ENCODE measurements at regions not wholly inside any gene's neighbourhood (a gene's known extent, or its start where the extent isn't known, plus 50 kb on each side); places are given as distances from the start of the nearest gene placed in this dataset.

DNA sequence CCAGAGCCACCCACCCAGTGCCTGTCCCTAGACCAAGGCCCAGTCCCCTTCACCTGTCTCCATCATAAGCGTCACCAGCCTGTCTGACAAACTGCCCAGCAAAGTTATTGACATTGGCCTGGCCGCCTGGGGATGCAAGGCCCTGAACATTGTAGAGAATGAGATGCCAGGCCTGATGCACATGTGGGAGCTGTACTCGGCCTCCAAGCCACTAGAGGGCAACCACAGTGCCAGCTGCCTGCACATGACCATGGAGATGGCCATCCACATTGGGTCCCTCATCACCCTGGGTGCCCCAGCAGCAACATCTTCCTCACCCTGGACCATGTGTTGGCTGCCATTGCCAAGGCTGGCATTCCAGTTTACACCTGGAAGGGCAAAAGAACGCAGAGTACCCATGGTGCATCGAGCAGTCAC lies 63.7 kb upstream of the ANTXRL start:
- TF ChIP-seq, protein P1, sequence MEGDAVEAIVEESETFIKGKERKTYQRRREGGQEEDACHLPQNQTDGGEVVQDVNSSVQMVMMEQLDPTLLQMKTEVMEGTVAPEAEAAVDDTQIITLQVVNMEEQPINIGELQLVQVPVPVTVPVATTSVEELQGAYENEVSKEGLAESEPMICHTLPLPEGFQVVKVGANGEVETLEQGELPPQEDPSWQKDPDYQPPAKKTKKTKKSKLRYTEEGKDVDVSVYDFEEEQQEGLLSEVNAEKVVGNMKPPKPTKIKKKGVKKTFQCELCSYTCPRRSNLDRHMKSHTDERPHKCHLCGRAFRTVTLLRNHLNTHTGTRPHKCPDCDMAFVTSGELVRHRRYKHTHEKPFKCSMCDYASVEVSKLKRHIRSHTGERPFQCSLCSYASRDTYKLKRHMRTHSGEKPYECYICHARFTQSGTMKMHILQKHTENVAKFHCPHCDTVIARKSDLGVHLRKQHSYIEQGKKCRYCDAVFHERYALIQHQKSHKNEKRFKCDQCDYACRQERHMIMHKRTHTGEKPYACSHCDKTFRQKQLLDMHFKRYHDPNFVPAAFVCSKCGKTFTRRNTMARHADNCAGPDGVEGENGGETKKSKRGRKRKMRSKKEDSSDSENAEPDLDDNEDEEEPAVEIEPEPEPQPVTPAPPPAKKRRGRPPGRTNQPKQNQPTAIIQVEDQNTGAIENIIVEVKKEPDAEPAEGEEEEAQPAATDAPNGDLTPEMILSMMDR (IDR thresholded peaks at IDR 0.05) = no peak
- TF ChIP-seq EP300 (IDR thresholded peaks at IDR 0.05) (no peak), POLR2AphosphoS5 (IDR thresholded peaks at IDR 0.05) (no peak), POLR2A (IDR thresholded peaks at IDR 0.05) (no peak)
